Dermis microvascular lymphatic vessel endothelial cell (primary cell): ENCODE measurements at regions not wholly inside any gene's neighbourhood (a gene's known extent, or its start where the extent isn't known, plus 50 kb on each side); places are given as distances from the start of the nearest gene placed in this dataset.

ENCODE experiments used
- DNase-seq, 2 donors: peaks; one replicate each; pipeline versions ENCODE4 v3.0.0 to v3.0.0-alpha.2; 2010; ENCODE audit warnings: low read depth in 2 of 2

DNA sequence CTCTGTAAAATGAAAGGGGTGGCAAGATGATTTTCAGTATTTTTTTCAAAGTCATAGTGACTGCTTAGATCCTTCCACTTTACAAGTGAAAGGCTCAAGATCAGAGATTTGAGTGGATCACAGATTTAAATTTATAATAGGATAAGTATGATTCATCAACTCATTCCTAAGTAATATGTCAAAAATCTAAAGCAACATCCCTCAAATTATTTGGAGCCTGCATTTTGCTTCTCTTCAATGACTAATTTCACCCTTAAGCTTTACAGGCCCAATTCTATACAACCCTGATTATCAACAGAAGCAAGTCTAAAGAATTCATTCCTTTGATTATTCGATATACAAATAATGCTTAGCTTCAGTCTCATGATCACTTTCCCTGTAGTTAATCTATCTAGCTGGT lies 93.9 kb upstream of the HEY2 start:
- no peak for DNase-seq

DNA sequence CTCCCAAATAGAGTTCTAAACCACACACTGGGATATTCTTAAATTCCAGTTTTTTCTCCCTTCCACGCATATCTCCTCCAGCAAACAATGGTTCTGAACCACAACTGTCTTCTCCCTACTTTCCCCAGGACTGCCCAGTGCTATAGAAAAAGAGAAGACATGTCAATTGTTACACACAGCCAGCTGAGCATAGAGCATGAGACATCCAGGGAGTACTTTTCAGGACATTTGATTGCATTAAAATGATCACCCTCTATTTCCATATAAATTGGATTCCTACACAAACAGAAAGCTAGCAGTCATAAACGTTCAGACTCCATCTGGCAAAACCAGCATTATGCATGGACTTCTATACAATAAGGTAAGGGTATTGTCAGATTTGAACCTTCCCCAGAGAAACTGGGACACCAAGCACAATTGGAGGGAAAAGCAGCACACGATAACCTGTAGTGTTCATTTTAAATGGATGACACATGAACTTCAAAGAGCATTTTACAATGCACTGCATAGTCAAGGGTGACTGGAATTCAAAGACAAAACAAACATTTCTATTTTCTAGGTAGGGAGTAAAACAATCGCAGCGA lies 93.1 kb upstream of the HEY2 start:
- no peak for DNase-seq

DNA sequence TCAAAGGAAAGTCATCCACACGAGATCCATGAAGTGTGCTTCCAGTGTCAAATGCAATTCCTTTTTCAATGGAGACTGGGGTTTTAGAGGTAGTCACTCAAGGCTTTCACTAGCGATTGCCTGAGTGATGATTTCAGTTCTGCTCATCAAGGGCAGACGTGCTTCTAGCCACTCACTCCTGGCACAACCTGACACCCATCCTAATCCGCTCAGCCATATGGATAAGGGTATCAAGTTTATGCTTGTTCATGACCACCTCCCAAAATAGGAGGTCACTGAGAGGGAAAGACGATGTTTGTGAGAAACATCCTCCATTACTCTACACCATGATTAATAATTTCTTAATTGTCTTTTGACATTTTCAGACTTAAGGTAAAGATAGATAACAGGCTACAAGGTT lies 91.3 kb upstream of the HEY2 start:
- DNase-seq, result no peak

DNA sequence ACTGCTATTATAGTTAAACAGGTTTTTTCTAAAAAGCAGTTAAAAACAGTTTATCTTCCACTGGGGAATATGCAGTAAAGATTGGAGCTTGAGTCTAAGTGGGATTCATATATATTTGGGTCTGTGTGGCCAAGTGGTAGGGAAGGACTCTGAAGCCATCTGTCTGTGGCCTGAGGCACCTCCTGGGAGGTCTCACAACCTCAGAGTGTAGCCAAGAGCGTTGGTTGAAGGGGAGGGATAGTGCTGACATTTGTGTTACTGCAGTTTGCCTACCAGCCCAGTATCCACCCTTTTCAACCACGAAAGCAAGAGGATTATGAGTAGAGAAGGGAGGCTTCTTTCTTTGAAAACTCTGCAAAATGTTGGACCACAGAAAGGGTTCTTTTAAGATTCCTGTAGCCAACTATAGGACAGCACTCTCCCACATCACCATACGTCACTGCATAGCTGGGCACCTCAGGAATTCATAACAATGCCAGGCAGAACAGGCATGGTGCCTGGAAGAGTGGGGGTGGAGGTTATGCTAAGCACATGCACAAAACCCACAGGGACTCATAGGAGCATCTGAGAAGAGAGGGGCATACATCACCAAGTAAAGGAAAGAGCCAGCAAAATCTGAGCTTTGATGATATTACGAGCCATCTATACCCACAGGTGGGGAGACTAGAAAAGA lies 90.5 kb upstream of the HEY2 start:
- DNase-seq, result no peak

DNA sequence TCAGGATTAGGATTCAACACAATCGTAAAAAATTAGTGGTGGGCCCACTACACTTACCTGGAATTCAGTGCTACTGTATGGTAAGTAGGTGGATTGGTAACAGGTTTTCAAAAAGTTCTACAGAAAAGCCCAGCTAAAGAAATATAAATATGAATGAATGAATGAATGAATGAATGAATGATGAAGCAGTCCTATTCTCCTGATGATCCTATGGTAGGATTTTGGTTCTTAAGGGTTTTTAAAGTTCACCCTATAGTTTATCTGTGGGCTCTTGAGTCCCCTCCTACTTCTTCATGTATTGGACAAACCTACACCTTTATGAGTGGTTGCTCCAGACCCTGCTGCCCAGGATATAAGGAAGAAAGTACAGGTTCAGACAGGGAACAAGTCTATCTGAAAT lies 89.5 kb upstream of the HEY2 start:
- DNase-seq, result no peak

DNA sequence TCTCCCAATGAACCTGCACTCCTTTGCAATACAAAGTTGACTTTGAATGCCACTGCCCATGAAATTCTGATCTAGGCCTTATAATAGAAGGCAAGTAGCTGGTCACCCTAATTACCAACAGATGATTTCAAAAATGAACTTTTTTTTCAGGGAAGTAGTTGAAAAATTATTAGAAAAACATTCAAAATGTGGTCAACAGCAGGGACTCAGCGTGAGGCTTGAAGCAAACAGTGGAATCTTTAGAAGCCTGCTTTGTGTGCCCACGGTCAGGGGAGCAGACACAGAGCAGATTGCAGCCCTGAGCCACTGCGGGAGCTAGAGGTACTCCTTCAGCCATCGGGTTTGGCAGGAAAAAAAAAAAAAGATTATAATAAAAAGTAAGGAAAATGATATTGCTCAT lies 87.1 kb upstream of the HEY2 start:
- DNase-seq, result no peak

DNA sequence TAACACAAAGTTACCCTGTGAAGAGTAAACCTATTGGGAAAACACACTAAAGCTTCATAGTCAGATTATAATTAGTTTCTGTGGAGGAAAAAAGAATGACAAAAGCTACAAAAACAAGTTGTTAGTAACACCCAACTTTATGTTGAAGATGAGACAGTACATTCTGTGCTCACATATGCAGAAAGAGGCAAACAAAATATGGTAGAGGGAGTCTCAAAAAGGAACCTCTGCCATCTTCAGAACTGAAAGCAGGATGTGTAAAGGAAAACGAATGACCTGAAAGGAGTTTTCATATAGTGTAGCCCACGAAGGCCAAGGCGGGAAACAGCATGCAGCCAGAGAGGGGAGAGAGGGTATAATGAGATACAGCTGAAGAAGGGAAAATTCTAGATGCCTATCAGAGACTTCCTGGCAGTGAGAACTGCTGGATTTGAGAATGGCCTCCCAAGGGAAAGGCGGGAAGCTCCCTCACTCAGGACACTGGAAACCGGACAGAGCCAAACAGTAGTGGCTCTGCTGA lies 84.1 kb upstream of the HEY2 start:
- no peak for DNase-seq

DNA sequence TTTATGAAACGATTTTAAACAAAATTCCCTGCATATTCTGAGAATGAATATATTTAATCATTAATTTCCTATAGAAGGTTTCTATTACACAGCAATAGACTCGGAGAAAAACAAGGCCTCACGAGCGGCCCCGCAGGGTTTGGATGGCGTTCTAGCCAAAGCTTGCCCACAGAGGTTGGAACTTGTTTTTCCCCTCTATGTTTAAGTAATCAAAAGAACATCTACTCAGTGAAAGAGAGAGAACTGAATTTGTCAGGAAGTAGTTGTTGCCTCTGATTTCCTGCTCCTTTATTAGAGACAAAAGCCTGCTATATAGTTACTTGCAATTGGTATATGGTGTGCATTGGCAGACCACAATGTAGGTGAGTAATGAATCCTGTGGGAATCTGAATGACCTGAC lies 82.1 kb upstream of the HEY2 start:
- DNase-seq, result peak in 1 of 2 donors; percentile 48

DNA sequence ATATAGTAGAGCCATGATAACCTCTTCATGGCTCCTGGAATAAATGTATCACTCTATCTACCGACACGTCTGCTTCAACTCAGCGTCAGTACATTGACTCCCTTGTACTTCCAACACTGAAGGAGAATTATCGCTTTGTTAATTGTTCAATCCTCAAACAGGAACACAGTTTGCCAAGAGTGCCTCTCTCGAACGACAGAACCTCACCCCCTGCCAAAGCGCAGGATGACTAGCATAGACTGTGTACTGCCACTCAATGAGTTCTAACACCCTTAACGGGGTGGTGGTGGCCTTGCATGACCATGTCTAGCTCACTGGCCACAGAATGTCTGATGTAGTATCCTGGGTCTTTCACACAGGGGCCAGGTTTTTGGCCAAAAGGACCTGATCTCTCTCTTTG lies 81.4 kb upstream of the HEY2 start:
- DNase-seq, result no peak

DNA sequence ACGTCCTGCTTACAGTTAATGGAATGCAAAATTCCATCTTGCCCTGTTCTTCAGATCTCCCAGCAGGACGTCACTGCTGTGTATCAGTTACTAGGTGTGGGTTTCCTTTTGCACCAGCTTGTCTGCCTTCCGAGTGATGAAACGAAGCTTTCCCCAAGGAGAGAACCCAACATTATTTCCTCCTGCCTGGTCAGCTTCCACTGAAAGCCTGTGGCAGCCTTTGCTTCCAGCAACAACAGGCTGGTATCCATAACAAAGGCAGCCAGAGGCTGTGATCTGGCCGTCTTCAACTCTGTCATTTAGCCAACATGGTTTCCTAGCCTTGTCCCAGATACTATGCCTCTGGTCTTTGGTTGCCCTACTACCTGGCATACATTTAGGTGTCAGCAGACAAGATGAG lies 78.9 kb upstream of the HEY2 start:
- DNase-seq, result no peak

DNA sequence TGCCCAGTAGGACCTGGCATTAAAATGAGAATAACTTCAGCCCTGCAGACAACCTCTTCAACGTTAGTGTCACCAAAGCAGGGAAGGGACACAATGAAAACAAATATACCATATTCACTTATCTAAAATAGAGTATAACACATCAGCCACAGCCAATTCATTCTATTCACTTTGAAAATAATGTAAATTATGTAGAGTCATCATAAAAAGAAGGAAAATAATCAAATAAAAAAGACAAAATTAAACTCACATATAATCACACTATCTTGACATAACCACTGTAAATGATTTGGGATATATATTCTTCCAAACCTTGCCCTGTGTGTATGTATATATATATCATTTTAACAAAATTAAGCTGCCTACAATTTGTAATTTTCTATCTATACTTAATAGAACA lies 78.1 kb upstream of the HEY2 start:
- no peak for DNase-seq

DNA sequence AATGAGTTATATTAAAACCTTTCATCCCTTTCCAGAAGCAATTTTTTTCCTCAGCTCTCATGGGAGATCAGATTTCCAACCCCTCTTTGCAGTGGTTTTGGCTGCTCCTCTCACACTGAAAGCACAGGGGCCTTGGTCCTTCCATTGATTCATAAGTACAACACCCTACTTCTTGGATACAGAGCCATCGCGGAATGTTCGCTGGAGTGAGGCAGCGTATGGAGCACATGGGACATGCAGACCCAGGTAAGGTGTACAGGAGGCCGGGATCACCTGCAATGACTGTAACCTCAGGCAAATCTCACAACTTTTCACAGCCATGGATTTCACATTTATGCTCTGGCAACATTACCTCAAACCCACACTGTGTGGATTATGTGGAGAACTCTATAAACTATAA lies 75.2 kb upstream of the HEY2 start:
- DNase-seq, result no peak

DNA sequence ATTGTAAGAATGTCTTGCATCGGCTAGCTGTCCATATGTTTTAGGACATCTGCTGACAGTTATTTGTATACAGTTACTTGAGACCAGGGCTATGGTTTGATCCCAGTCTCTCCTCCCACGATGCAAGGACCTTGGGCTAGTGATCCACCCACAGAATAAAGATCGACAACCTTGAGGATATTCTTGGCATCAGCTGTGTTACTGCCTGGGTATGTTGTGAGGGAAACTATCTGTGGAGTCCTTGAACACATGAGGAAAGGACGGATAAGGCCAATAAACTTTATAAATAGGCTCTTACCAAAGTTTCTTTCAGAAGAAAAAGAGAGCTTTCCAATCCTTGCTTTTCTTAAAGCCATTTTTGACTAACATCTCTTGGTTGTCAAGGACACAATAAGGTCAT lies 70.8 kb upstream of the HEY2 start:
- DNase-seq, result no peak

DNA sequence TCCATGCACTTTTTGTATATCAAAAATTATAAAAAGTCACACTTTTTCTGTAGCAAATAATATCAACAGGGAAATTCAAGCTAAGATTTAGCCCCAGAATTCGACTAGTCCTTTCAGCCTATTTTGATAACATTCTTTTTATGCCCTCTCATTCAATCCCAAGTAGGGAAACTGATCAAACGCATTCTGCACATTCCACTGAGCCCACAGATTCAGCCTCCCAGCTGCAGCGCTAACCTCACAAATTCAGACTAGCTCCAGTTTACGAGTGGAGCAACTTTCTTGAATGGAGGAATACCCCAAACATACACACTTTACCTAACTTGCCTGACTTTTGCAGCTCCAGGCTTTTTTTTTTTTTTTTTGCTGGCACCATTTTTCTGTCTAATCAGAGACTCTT lies 70.3 kb upstream of the HEY2 start:
- DNase-seq, result no peak

DNA sequence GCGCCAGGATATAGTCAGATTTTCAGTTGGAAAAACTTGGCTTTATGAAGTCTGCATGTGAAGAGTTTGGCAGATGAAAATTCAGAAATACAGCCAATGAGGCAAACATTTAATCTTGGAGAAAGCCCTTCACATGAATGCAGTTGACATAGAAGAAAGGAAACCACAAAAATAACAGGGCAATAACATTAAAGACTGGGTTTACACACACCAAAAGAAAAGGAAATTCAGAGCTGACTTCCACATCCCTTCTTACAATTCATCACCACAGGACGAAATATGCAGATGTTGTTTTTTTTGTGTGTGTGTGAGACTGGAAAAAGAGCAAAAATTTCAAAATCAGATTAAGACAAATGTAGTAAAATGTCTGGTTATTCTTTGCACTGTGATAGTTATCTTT lies 69.8 kb upstream of the HEY2 start:
- DNase-seq, result no peak

DNA sequence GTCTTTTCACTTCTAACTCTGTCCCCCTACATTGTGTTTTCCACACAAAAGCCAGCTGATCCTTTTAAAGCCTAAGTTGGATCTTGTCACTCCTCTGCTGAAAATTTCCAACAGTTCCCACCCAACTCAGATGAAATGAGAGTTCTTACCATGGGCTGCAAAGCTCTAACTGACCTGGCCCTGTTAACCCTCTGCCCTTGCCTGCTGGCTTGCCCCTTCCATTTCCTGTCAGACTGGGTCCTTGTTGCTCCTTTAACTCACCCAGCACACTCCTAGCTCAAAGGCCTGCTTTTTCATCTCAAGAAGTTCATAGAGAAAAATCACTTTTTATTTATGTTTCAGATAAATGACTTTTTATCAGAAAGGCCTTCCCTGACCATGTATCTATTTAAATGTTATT lies 66.5 kb upstream of the HEY2 start:
- DNase-seq, result no peak

DNA sequence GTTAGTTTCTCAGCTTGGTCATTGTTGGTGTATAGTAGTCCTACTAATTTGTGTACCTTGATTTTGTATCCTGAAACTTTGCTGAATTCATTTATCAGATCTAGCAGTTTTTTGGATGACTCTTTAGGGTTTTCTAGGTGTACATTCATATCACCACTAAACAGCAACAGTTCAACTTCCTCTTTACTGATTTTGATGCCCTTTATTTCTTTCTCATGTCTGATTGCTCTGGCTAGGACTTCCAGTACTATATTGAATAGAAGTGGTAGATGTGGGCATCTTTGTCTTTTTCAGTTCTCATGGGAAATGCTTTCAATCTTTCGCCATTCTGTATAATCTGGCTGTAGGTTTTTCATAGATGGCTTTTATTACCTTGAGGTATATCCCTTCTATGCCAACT lies 61.3 kb upstream of the HEY2 start:
- no peak for DNase-seq

DNA sequence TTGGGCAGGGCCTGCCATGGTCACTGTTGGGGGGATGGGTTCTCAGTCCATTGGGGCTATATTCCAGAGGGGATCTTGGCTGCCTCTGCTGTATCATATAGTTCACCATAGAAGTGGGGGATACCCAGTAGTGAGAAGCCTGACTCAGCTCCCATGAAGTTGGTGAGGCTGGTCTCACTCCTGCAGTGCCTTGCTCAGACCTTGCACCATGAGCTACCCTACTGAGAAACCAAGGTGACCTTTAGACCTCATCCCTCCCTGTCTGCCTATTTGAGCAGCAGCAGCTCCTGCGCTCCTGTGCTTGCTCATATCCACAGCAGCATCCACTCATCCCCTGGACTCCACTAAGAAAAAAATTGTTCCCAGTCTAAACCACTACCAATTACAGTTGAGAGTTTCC lies 56.0 kb upstream of the HEY2 start:
- DNase-seq, result no peak

DNA sequence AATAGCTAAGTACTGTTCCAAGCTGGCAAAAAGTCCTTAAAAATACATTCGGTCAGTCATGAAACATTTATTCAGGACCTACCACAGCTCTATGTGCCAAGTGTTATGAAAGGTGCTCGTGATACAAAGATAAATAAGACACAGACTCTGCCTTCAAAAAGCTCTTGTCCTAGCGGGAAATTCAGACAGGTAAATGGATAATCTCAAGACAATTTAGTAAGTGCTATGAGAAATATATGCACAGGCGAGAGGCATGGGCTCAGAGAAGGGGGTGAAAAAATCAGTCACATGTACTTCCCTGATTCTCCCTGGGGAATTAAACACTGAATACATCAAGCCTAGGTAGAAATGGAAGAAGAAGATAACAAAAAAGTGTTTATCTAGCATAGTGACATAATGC lies 49.8 kb upstream of the HEY2 start:
- DNase-seq, result no peak
